Hepatocyte (in vitro differentiated cells): ENCODE measurements at regions not wholly inside any gene's neighbourhood (a gene's known extent, or its start where the extent isn't known, plus 50 kb on each side); places are given as distances from the start of the nearest gene placed in this dataset.

Experiments
- DNase-seq: peaks from one replicate; pipeline ENCODE4 v3.0.0-alpha.2; 2016; ENCODE audit warnings: low spot score
- H2AFZ ChIP-seq: fragments of 200-600 bp; sonication (generic); 2 replicates; pipeline ENCODE4 v1.6.0; 2016; ENCODE audit warnings: antibody characterized with exemption, mild to moderate bottlenecking
- H3K27ac ChIP-seq: fragments of 200-600 bp; sonication (generic); 2 replicates; pipeline ENCODE4 v1.5.1; 2016; ENCODE audit warnings: mild to moderate bottlenecking
- H3K27me3 ChIP-seq: fragments of 200-600 bp; sonication (generic); 2 replicates; pipeline ENCODE4 v1.6.1; 2016
- H3K36me3 ChIP-seq: fragments of 200-600 bp; sonication (generic); replicated peaks from 2 replicates; pipeline ENCODE4 v1.5.1; 2016; ENCODE audit warnings: low read depth; ENCODE audit not compliant: insufficient read depth
- H3K4me1 ChIP-seq: fragments of 200-600 bp; sonication (generic); 2 replicates; pipeline ENCODE4 v1.5.1; 2016; ENCODE audit warnings: mild to moderate bottlenecking, moderate library complexity; ENCODE audit not compliant: insufficient read depth
- H3K4me2 ChIP-seq: fragments of 200-600 bp; sonication (generic); 2 replicates; pipeline ENCODE4 v1.6.0; 2016
- H3K4me3 ChIP-seq: fragments of 200-600 bp; sonication (generic); 2 replicates; pipeline ENCODE4 v1.5.1; 2016; ENCODE audit warnings: mild to moderate bottlenecking
- H3K79me2 ChIP-seq: fragments of 200-600 bp; sonication (generic); 2 replicates; pipeline ENCODE4 v1.6.0; 2017; ENCODE audit warnings: mild to moderate bottlenecking
- H3K9me2 ChIP-seq: fragments of 200-600 bp; sonication (generic); replicated peaks from 2 replicates; pipeline ENCODE4 v1.6.0; 2017; ENCODE audit warnings: mild to moderate bottlenecking; ENCODE audit not compliant: insufficient read depth
- H3K9me3 ChIP-seq: fragments of 200-600 bp; sonication (generic); 2 replicates; pipeline ENCODE4 v1.5.1; 2016; ENCODE audit warnings: low read depth, mild to moderate bottlenecking
- H4K20me1 ChIP-seq: fragments of 200-600 bp; sonication (generic); 2 replicates; pipeline ENCODE4 v1.6.0; 2016; ENCODE audit warnings: mild to moderate bottlenecking; ENCODE audit not compliant: insufficient read depth, poor library complexity, severe bottlenecking
- CTCF ChIP-seq: fragments of 200-600 bp; sonication (generic); IDR thresholded peaks from 2 replicates; pipeline ENCODE4 v1.5.1; 2016; ENCODE audit warnings: antibody characterized with exemption, mild to moderate bottlenecking; ENCODE audit not compliant: poor library complexity
- EZH2 ChIP-seq: fragments of 200-600 bp; sonication (generic); IDR thresholded peaks from 2 replicates; pipeline ENCODE4 v1.6.1; 2016; ENCODE audit warnings: antibody characterized with exemption, mild to moderate bottlenecking, borderline replicate concordance
- EZH2phosphoT487 ChIP-seq: fragments of 200-600 bp; sonication (generic); IDR thresholded peaks from one replicate; pipeline ENCODE4 v1.6.1; 2018; ENCODE audit warnings: antibody characterized with exemption, mild to moderate bottlenecking, low read depth, moderate library complexity; ENCODE audit not compliant: unreplicated experiment, severe bottlenecking
- WGBS: methylation state at CpG from one replicate; pipeline ENCODE4 v1.1.6; 2016; ENCODE audit warnings: low lambda C conversion rate; ENCODE audit errors: missing lambda C conversion rate; 5-methylcytosine and 5-hydroxymethylcytosine counted together

GRCh38 chr1:30316056-30316455 is 407.3 kb downstream of the MATN1 start:
- H4K20me1 ChIP-seq, result no peaks in the 10 kb centered on the region
- no peak overlapping the region for H2AFZ ChIP-seq
- WGBS, result 78% methylated on average over 2 of the region's 2 CpGs
- peaks cover 6% of the 10 kb centered on the region for H3K27me3 ChIP-seq
- H3K4me3 ChIP-seq, result no peak overlapping the region
- H3K36me3 ChIP-seq, result no peaks in the 10 kb centered on the region
- no peak for DNase-seq
- H3K9me2 ChIP-seq, result no peaks in the 10 kb centered on the region
- no peaks in the 10 kb centered on the region for H3K9me3 ChIP-seq
- H3K4me1 ChIP-seq, result no peaks in the 10 kb centered on the region
- TF ChIP-seq EZH2phosphoT487 (no peak), EZH2 (no peak), CTCF (no peak)
- H3K79me2 ChIP-seq, result no peaks in the 10 kb centered on the region
- H3K4me2 ChIP-seq, result no peak overlapping the region
- no peak overlapping the region for H3K27ac ChIP-seq

DNA sequence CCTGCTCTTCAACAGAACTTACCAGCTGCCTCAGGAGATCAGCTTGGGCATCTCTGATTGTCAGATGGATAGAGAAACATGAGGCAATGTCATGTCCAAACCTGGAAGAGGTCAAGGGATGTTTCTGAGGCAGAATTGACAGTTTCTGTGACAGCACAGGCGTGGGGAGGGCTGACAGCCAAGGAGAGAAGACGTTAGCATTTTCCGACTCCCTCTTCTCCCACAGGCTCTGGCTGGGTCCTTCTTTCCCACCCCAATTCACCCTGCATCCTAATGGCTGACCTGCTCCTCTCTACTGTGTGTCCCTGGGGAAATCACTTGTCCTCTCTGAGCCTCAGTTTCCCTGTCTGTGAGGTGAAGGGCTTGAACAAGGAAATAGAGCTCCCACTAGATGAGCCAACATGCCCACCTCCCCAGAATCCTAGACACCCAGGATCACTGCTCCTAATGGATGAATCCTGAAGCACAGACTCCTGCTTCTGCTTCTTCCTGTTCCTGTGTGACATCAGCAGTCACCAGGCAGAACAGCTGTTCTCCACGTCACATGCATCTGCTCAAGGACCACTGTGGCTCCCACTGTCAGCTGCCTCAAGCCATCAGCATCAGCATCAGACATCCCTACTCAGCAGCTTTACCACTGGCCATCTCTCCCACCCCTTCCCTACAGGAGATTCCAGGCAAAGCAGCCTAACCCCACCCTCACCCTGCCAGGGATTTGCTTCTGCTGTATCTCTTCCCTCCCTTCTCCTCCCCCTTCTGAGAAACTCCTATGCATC is 408.0 kb downstream of the MATN1 start:
- Histone ChIP-seq H3K9me3 (no peaks in the 10 kb centered on the region), H3K4me2 (no peak overlapping the region), H3K27ac (no peak overlapping the region), H3K9me2 (no peaks in the 10 kb centered on the region), H2AFZ (no peak overlapping the region), H3K4me3 (no peak overlapping the region), H3K79me2 (no peaks in the 10 kb centered on the region), H4K20me1 (no peaks in the 10 kb centered on the region), H3K4me1 (no peaks in the 10 kb centered on the region), H3K36me3 (no peaks in the 10 kb centered on the region), H3K27me3 (peaks cover 6% of the 10 kb centered on the region)
- 76% methylated on average over 4 of the region's 4 CpGs for WGBS
- no peak for TF ChIP-seq CTCF
- TF ChIP-seq EZH2phosphoT487, result no peak
- no peak for TF ChIP-seq EZH2
- no peak for DNase-seq

DNA sequence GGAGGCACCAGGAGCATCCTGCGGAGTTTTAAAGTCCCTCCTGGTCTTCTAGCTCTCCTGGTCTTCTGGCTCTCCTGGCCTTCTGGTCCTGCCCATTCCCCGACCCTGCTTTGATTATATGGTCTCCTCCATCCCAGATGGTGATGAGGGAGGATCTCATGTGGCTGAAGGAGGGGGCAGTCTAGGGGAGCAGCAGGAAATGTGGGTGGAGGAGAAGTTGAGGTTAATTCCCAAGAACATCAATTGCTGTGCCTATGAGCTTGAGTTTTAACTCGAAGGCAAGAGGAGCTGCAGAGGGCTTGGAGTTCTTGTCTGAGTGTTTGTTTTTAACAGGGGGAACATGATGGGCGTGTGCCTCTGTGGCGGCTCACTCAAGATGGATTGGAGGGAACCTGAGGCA is 408.8 kb downstream of the MATN1 start:
- WGBS, result 67% methylated on average over 4 of the region's 5 CpGs
- no peak for DNase-seq
- Histone ChIP-seq H3K9me2 (no peaks in the 10 kb centered on the region), H3K4me2 (no peak overlapping the region), H3K79me2 (no peaks in the 10 kb centered on the region), H3K27me3 (peaks cover 6% of the 10 kb centered on the region), H3K36me3 (no peaks in the 10 kb centered on the region), H3K9me3 (no peaks in the 10 kb centered on the region), H3K27ac (no peak overlapping the region), H3K4me1 (no peaks in the 10 kb centered on the region), H2AFZ (no peak overlapping the region), H4K20me1 (no peaks in the 10 kb centered on the region), H3K4me3 (no peak overlapping the region)
- TF ChIP-seq EZH2, result no peak
- no peak for TF ChIP-seq CTCF
- no peak for TF ChIP-seq EZH2phosphoT487
